Ovary (tissue), 3 donors: ENCODE measurements at regions not wholly inside any gene's neighbourhood (a gene's known extent, or its start where the extent isn't known, plus 50 kb on each side); places are given as distances from the start of the nearest gene placed in this dataset.

ENCODE experiments used
- CTCF ChIP-seq, 3 donors: fragments of 450-650 bp in 2 of 3; fragments of 200-600 bp in 1 of 3; IDR thresholded peaks; one replicate each; pipeline versions ENCODE4 v1.5.1 to v1.8.0; 2016 to 2022; ENCODE audit warnings: antibody characterized with exemption in 3 of 3, mild to moderate bottlenecking in 1 of 3
- POLR2A ChIP-seq: fragments of 450-650 bp; IDR thresholded peaks from one replicate; pipeline ENCODE4 v1.6.1; 2017; ENCODE audit warnings: antibody characterized with exemption, mild to moderate bottlenecking, moderate library complexity
- donor health status: DM: no; HTN: no; CAD: no.

GRCh38 chr12:20259786-20260185, 108.6 kb upstream of the PDE3A start:
- TF ChIP-seq POLR2A (no peak), CTCF (IDR thresholded peaks at IDR 0.05) (no peak)
